Left colon (tissue), 2 donors: ENCODE measurements at regions not wholly inside any gene's neighbourhood (a gene's known extent, or its start where the extent isn't known, plus 50 kb on each side); places are given as distances from the start of the nearest gene placed in this dataset.
"Not testable (repeated sequence)": the region's sequence is repeated elsewhere in the genome, so short reads cannot be mapped to it uniquely, and the experiment has no call there.

ENCODE experiments used
- ATAC-seq: fragments of 200-7000 bp; cut with Tn5 transposase; one replicate; pipeline ENCODE4 v1.9.1; 2020; ENCODE audit warnings: mild to moderate bottlenecking, moderate library complexity
- DNase-seq, 2 donors: peaks; one replicate each; pipeline ENCODE4 v3.0.0-alpha.2; 2020
- intact Hi-C, 2 donors: fragments of 100-400 bp; cut with DNase I in 1 of 2; cut with micrococcal nuclease in 1 of 2; formaldehyde crosslinking; loops; one replicate each; pipeline versions ENCODE4 v1.11.2 to v1.14.0; 2022; cut with DNase I, micrococcal nuclease
- donor health status: DM: no; HTN: no; CAD: no.
- donor health status: DM: yes; HTN: yes; CAD: no.

GRCh38 chr6:14283600-14284235, 166.1 kb downstream of the CD83 start:
- ATAC-seq (no peak), DNase-seq (no peak)
- intact Hi-C loops = no loop called here

DNA sequence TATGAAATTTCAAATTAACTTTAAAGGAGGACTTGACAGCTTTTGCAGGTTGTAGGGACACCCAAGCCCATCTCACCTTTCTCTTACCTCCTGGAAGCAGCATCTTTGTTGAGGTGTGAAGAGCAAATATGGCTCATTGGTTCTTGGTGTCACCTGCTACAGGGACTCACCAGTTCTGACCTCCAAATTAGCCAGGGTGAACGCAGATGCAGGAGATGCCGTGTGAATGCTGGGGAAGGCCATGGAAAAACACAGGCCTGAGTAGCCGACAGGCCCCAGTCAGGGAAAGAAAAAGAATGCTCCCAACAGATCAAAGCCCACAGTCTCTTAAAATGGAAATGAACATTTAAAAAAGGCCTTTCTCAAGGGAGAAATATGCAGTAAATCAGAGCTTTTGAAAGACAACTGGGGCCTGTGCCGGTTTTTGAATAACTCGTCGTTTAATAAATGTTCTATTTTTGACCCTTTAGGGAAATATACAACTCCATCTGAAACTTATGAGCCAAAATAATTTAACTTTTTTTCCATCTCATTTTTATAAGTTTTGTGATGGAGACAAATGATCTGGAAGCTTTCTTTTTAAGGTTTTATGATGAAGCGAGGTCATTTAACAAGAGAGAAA, 167.5 kb downstream of the CD83 start:
- DNase-seq (no peak), ATAC-seq (no peak)
- intact Hi-C loops = no loop called here

DNA sequence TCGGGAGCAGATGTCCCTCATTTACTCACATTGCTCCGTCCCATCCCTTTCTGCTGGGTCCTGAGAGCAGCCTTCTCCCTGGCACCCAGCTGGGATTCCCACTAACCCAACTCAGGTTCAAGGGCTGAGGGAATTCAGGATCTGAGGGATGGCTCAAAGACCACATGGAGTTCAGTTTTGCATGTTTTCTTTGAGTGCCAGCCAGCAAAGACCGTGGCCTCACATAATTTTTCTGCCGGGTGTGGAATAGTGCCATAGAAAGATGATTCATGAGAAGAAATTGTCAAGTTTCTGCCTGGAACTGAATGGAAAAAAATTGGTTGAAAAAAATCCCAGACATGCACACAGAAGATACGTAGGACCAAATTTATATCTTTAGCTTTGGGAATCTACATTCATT, 168.6 kb downstream of the CD83 start:
- no peak for DNase-seq
- intact Hi-C loops = no loop called here
- no peak for ATAC-seq

GRCh38 chr6:14286634-14287428, 169.3 kb downstream of the CD83 start:
- no peak for DNase-seq
- ATAC-seq = no peak
- intact Hi-C loops = no loop called here

GRCh38 chr6:14287707-14288106, 170.1 kb downstream of the CD83 start:
- ATAC-seq = peak; percentile 38
- no peak for DNase-seq
- intact Hi-C loops = no loop called here

GRCh38 chr6:14288910-14289309, 171.3 kb downstream of the CD83 start:
- intact Hi-C loops = no loop called here
- DNase-seq (no peak), ATAC-seq (no peak)

GRCh38 chr6:14290041-14290771, 172.6 kb downstream of the CD83 start:
- ATAC-seq = no peak
- intact Hi-C loops = no loop called here

GRCh38 chr6:14290772-14291330, 173.3 kb downstream of the CD83 start:
- no peak for ATAC-seq
- DNase-seq = no peak
- intact Hi-C loops = no loop called here

More at GRCh38 chr6:14290041-14290771, 172.6 kb downstream of the CD83 start:
- DNase-seq = no peak

DNA sequence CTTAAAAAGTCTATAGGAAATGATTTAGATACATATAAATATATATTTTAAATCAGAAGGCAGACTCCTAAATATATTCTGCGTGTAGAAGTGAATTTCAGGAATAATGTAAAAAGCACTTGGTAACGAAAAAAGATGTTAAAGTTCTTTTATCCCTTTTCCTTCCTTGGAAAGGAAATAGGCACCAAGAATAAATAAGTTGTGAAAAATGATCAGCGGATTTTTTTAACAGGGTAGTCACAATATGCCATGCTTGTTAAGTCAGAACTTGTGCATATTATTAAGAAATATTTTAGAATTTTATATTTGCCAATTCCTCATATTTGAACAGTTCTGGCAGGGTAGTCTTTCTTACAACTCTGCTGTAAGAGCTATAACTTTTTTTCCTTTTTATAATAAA, 173.8 kb downstream of the CD83 start:
- intact Hi-C loops = no loop called here
- DNase-seq (no peak), ATAC-seq (no peak)

DNA sequence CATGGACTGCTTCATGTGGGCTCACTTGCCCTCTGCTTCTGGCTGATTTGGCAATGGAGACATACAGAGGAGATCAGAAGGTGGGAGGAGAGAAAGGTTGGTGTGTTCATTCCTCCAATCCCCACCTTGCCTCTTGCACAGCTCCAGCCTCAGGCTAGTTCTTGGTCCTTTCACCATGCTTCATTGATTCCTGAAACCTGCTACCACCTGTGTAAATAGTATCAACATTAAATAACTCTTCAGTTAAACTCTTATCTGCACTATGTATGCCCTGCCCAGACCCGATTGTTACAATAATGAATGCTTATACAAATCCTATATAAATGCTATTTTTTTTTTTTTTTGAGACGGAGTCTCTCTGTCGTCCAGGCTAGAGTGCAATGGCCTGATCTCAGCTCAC, 174.5 kb downstream of the CD83 start:
- ATAC-seq = peak; percentile 85
- no peak for DNase-seq
- intact Hi-C loops = no loop called here

DNA sequence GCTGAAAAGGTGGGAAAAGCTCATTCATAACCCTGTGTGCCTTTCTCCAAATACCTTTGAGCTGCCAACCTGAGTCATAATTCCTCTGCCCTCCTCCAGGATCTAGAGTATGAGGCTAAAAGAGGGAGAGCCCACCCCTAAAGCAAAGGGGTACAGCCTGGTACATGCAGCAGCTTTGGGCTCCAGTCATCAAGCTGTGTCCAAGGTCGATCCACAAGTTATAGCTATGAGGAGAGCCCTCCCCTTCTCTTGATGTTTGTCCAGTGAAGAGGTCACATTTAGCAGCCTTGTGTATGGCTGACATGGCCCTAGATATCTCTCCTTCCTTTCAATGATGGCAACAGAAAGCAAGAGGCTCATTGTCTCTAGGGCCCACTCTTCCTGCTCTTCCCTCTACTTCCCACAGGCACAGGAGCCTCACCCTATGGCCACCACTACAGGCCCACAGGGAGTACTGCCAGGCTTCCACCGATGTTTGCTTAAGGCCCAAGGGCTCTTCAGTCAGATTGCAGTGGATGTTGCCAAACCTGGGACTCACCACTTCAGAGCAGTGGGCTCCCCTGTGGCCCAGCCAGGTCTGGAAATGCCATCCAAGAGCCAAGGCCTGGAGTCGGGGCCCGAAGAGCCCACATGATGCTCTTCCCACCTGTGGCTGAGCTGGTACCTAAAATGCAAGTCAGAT, 176.8 kb downstream of the CD83 start:
- intact Hi-C loops = no loop called here
- ATAC-seq = no peak

DNA sequence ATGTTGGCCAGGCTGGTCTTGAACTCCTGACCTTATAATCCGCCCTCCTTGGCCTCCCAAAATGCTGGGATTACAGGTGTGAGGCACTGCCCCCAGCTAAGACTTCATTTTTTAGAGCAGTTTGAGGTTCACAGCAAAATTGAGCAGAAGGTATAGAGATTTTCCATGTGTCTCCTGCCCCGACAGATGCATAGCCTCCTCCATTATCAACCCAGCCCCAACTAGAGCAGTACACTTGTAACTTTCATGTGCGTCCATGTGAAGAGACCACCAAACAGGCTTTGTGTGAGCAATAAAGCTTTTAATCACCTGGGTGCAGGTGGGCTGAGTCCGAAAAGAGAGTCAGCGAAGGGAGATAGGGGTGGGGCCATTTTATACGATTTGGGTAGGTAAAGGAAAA, 179.1 kb downstream of the CD83 start:
- ATAC-seq, DNase-seq, intact Hi-C loops: not testable (repeated sequence)

More for the DNA sequence above, 176.8 kb downstream of the CD83 start:
- no peak for DNase-seq

GRCh38 chr6:14297118-14297517, 179.5 kb downstream of the CD83 start:
- DNase-seq, ATAC-seq, intact Hi-C loops: not testable (repeated sequence)

- ATAC-seq, DNase-seq, intact Hi-C loops: not testable (repeated sequence)
These were observed 182.6 kb downstream of the CD83 start for GRCh38 chr6:14300189-14300588.

DNA sequence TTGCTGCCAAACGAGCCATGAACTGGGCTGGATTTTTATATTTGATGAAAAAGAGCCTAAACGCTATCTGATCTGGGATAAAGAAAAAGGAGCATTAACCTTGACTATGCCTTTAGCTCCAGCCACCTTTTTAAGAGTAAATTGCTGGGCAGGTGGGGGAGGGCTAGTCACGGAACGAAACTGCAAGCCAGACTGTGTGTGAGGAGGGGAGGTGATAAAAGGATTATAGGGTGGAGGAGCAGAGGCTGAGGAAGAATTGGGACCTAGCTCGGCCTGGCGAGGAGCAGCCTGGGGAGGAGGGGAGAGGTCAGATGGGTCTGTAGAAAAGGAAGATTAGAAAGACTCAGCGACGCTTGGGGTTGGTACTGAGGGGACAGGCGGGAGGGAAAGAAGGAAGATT, 183.1 kb downstream of the CD83 start:
- ATAC-seq, DNase-seq, intact Hi-C loops: not testable (repeated sequence)

DNA sequence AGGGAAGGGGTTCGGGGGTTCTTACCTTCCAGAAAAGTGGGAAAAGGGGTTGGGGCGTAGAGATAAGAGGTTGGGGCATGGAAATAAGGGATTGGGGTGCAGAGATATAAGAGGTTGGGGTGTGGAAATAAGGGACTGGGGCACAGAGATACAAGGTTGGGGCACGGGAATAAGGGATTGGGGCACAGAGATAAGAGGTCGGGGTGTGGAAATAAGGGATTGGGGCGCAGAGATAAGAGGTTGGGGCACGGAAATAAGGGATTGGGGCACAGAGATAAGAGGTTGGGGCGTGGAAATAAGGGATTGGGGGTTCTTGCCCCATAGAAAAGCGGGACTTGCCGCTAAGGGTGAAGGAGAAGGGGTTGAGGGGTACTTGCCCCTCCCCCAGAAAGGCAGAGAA, 183.9 kb downstream of the CD83 start:
- DNase-seq, intact Hi-C loops, ATAC-seq: not testable (repeated sequence)

DNA sequence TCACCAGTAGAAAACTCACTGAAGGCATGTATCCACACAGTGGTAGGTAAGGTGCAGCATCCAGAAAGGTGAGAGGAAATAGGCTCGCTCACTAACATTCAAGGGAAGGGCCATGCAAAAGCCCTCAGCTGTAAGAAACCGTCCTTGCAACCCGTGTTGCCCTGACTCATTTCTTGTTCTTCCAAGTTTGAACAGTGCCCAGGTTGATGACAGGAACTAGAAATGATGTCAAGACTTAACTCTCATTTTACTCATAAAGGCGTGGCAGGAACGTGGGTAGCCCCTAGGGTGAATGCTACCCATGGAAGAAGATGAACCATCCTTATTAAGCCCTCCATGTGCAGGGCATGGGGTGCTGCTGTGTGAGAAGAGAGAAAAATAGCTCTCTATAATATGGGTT, 187.6 kb downstream of the CD83 start:
- ATAC-seq (no peak), DNase-seq (no peak)
- intact Hi-C loops = no loop called here

- intact Hi-C loops = no loop called here
- no peak for ATAC-seq
- no peak for DNase-seq
These were observed 188.1 kb downstream of the CD83 start for GRCh38 chr6:14305624-14306023.
